H1 (cell line): ENCODE measurements at regions not wholly inside any gene's neighbourhood (a gene's known extent, or its start where the extent isn't known, plus 50 kb on each side); places are given as distances from the start of the nearest gene placed in this dataset.

Source experiments
- CTCF ChIA-PET: fragments of 300-600 bp; sonication (Branson Sonifier 250); formaldehyde crosslinking; loops from one replicate; lab custom pipeline; 2021; ENCODE audit not compliant: partially characterized antibody; lab: Charles Lee
- POLR2A ChIA-PET: fragments of 300-600 bp; sonication (Branson Sonifier 250); formaldehyde crosslinking; loops from one replicate; lab custom pipeline; 2021; ENCODE audit warnings: inconsistent platforms; ENCODE audit not compliant: partially characterized antibody; lab: Charles Lee
- DNase-seq, 2 experiments: peaks; one replicate each; pipeline versions ENCODE4 v3.0.0 to v3.0.0-alpha.2; 2010 to 2022; ENCODE audit warnings: low spot score in 2 of 2, low read depth in 1 of 2, mixed read lengths in 1 of 2
- FAIRE-seq: peaks from 2 replicates; lab custom pipeline; 2011; peaks lifted over from hg19 to GRCh38; lab: Jason Lieb, UNC
- H2AFZ ChIP-seq: 2 replicates; pipeline ENCODE4 v1.8.1; 2012; ENCODE audit warnings: low read length, inconsistent platforms
- H2AK5ac ChIP-seq: 2 replicates; pipeline ENCODE4 v1.6.1; 2013; ENCODE audit warnings: low read depth, low read length
- H2BK120ac ChIP-seq: replicated peaks from 2 replicates; pipeline ENCODE3; 2013; ENCODE audit warnings: low read depth, low read length, inconsistent platforms
- H2BK12ac ChIP-seq: 2 replicates; pipeline ENCODE4 v1.6.1; 2013; ENCODE audit warnings: low read depth, low read length
- H2BK15ac ChIP-seq: 2 replicates; pipeline ENCODE4 v1.6.1; 2013; ENCODE audit warnings: low read length
- H2BK20ac ChIP-seq: 2 replicates; pipeline ENCODE4 v1.6.1; 2013; ENCODE audit warnings: low read length
- H2BK5ac ChIP-seq: 2 replicates; pipeline ENCODE4 v1.6.1; 2013; ENCODE audit warnings: low read depth, low read length
- H3K14ac ChIP-seq: 2 replicates; pipeline ENCODE4 v1.6.1; 2013; ENCODE audit warnings: inconsistent platforms; ENCODE audit not compliant: insufficient read length
- H3K18ac ChIP-seq: 2 replicates; pipeline ENCODE4 v1.6.1; 2013; ENCODE audit warnings: low read length; ENCODE audit errors: extremely low read depth
- H3K23ac ChIP-seq: 2 replicates; pipeline ENCODE4 v1.6.1; 2013; ENCODE audit warnings: inconsistent platforms; ENCODE audit not compliant: insufficient read length
- H3K23me2 ChIP-seq: 2 replicates; pipeline ENCODE4 v1.6.1; 2013; ENCODE audit warnings: low read depth, low read length
- H3K27ac ChIP-seq: 2 replicates; pipeline ENCODE4 v1.6.1; 2011; ENCODE audit warnings: low read depth, low read length, inconsistent platforms
- H3K27me3 ChIP-seq, 4 experiments: replicated peaks in 1 of 4; 1 replicate in 1 of 4; 2 replicates in 3 of 4; pipeline versions ENCODE4 v1.6.1 to v1.8.1; 2011 to 2013; ENCODE audit warnings: low read length in 3 of 4, mild to moderate bottlenecking in 3 of 4, inconsistent platforms in 2 of 4, mixed read lengths in 2 of 4, moderate library complexity in 1 of 4; ENCODE audit not compliant: control insufficient read depth in 3 of 4, insufficient read depth in 3 of 4; ENCODE audit errors: extremely low read depth in 1 of 4
- H3K36me3 ChIP-seq, 4 experiments: 2 replicates each; pipeline versions ENCODE4 v1.6.1 to v1.8.1; 2011 to 2013; ENCODE audit warnings: mild to moderate bottlenecking in 4 of 4, low read length in 3 of 4, moderate library complexity in 2 of 4, control low read depth in 1 of 4, inconsistent platforms in 1 of 4; ENCODE audit not compliant: insufficient read depth in 4 of 4, control insufficient read depth in 2 of 4
- H3K4ac ChIP-seq: replicated peaks from 2 replicates; pipeline ENCODE3; 2013; ENCODE audit warnings: low read length, low read depth, mixed read lengths, inconsistent platforms; ENCODE audit not compliant: insufficient read length
- H3K4me1 ChIP-seq, 4 experiments: replicated peaks in 1 of 4; 1 replicate in 1 of 4; 2 replicates in 3 of 4; pipeline versions ENCODE4 v1.6.1 to v1.8.1; 2011 to 2013; ENCODE audit warnings: low read length in 3 of 4, inconsistent platforms in 2 of 4, mixed read lengths in 1 of 4; ENCODE audit not compliant: insufficient read depth in 4 of 4, control insufficient read depth in 3 of 4
- H3K4me2 ChIP-seq, 2 experiments: 2 replicates each; pipeline versions ENCODE4 v1.6.1 to v1.8.1; 2011 to 2013; ENCODE audit warnings: low read depth in 2 of 2, low read length in 2 of 2, control low read depth in 1 of 2, inconsistent platforms in 1 of 2, mild to moderate bottlenecking in 1 of 2; ENCODE audit not compliant: insufficient read depth in 1 of 2
- H3K4me3 ChIP-seq, 4 experiments: fragments of 200-600, 300-600 bp in 1 of 4; sonication (generic), shearing (Covaris generic), sonication (Bioruptor Twin) in 1 of 4; 2 replicates each; pipeline versions ENCODE4 v1.5.1 to v1.8.1; 2011 to 2016; ENCODE audit warnings: low read length in 4 of 4, low read depth in 3 of 4, control low read depth in 2 of 4, inconsistent platforms in 2 of 4, mild to moderate bottlenecking in 2 of 4, mixed read lengths in 1 of 4, moderate library complexity in 1 of 4; ENCODE audit not compliant: insufficient read depth in 2 of 4; ENCODE audit errors: extremely low read depth in 1 of 4
- H3K56ac ChIP-seq: replicated peaks from 2 replicates; pipeline ENCODE3; 2013; ENCODE audit warnings: low read depth, mild to moderate bottlenecking, mixed read lengths, low read length, inconsistent platforms; ENCODE audit not compliant: insufficient read length
- H3K79me1 ChIP-seq: 2 replicates; pipeline ENCODE4 v1.6.1; 2013; ENCODE audit warnings: low read depth, low read length, control low read depth
- H3K79me2 ChIP-seq, 2 experiments: 2 replicates each; pipeline versions ENCODE4 v1.6.1 to v1.8.1; 2012 to 2013; ENCODE audit warnings: low read length in 2 of 2, mild to moderate bottlenecking in 2 of 2, inconsistent platforms in 1 of 2; ENCODE audit not compliant: insufficient read depth in 2 of 2, control insufficient read depth in 1 of 2
- H3K9ac ChIP-seq, 4 experiments: replicated peaks in 1 of 4; 1 replicate in 1 of 4; 2 replicates in 3 of 4; pipeline versions ENCODE4 v1.6.1 to v1.8.1; 2011 to 2013; ENCODE audit warnings: low read depth in 3 of 4, low read length in 3 of 4, control low read depth in 2 of 4, mild to moderate bottlenecking in 2 of 4, moderate library complexity in 2 of 4, inconsistent platforms in 1 of 4; ENCODE audit errors: extremely low read depth in 1 of 4
- H3K9me3 ChIP-seq, 2 experiments: 2 replicates each; pipeline versions ENCODE4 v1.6.1 to v1.8.1; 2012 to 2013; ENCODE audit warnings: mild to moderate bottlenecking in 2 of 2, moderate library complexity in 2 of 2, control low read depth in 1 of 2, inconsistent platforms in 1 of 2, low read depth in 1 of 2, low read length in 1 of 2, mixed read lengths in 1 of 2; ENCODE audit not compliant: insufficient read depth in 2 of 2
- H4K20me1 ChIP-seq, 2 experiments: replicated peaks in 1 of 2; 2 replicates each; pipeline versions ENCODE3 to v1.8.1; 2011 to 2013; ENCODE audit warnings: inconsistent platforms in 2 of 2, low read length in 2 of 2, mild to moderate bottlenecking in 1 of 2; ENCODE audit not compliant: insufficient read depth in 2 of 2, control insufficient read depth in 1 of 2
- H4K5ac ChIP-seq: 2 replicates; pipeline ENCODE4 v1.6.1; 2013; ENCODE audit warnings: low read length, low read depth, mixed read lengths, inconsistent platforms; ENCODE audit not compliant: insufficient read length
- H4K8ac ChIP-seq: 2 replicates; pipeline ENCODE4 v1.8.0; 2013; ENCODE audit warnings: mild to moderate bottlenecking, moderate library complexity, low read length, inconsistent platforms; ENCODE audit not compliant: insufficient read depth; ENCODE audit errors: extremely low read depth
- H4K91ac ChIP-seq: replicated peaks from 2 replicates; pipeline ENCODE3; 2013; ENCODE audit warnings: low read length, mixed read lengths, inconsistent platforms; ENCODE audit not compliant: insufficient read length
- ASH2L ChIP-seq: fragments of 200-600, 300-600 bp; sonication (generic); IDR thresholded peaks from one replicate; pipeline ENCODE4 v1.7.1; 2017; ENCODE audit warnings: low read length
- BRCA1 ChIP-seq: IDR thresholded peaks from 2 replicates; pipeline ENCODE4 v1.6.1; 2012; ENCODE audit warnings: low read depth, low read length, improper control_type of control experiment
- CBX5 ChIP-seq: fragments of 300-800, 300-1000 bp; sonication (generic); IDR thresholded peaks from 2 replicates; pipeline ENCODE4 v1.7.1; 2016; ENCODE audit warnings: antibody characterized with exemption, low read length, low read depth
- CHD1 ChIP-seq: IDR thresholded peaks from 2 replicates; pipeline ENCODE4 v1.6.1; 2012; ENCODE audit warnings: low read depth, low read length, improper control_type of control experiment
- CHD2 ChIP-seq: IDR thresholded peaks from 2 replicates; pipeline ENCODE4 v1.6.1; 2012; ENCODE audit warnings: low read length, improper control_type of control experiment
- CREB1 ChIP-seq: IDR thresholded peaks from 2 replicates; pipeline ENCODE4 v1.6.1; 2012; ENCODE audit warnings: inconsistent platforms
- EGR1 ChIP-seq: IDR thresholded peaks from 2 replicates; pipeline ENCODE4 v1.6.1; 2011; ENCODE audit warnings: low read depth, low read length, borderline replicate concordance
- HDAC2 ChIP-seq, 2 experiments: fragments of 300-600 bp in 1 of 2; sonication (generic) in 1 of 2; IDR thresholded peaks; 2 replicates each; pipeline ENCODE4 v1.6.1; 2011 to 2012; ENCODE audit warnings: low read depth in 2 of 2, low read length in 2 of 2, mild to moderate bottlenecking in 2 of 2, moderate library complexity in 2 of 2, borderline replicate concordance in 1 of 2, inconsistent platforms in 1 of 2
- JUN ChIP-seq: IDR thresholded peaks from 2 replicates; pipeline ENCODE4 v1.6.1; 2011; ENCODE audit warnings: low read depth, mild to moderate bottlenecking, improper control_type of control experiment, low read length
- JUND ChIP-seq: IDR thresholded peaks from 2 replicates; pipeline ENCODE4 v1.6.1; 2011; ENCODE audit warnings: mild to moderate bottlenecking, improper control_type of control experiment, low read length
- KDM1A ChIP-seq: fragments of 200-600, 300-600 bp; sonication (generic); IDR thresholded peaks from 2 replicates; pipeline ENCODE4 v1.7.1; 2016; ENCODE audit warnings: mild to moderate bottlenecking, low read length, borderline replicate concordance
- MAX ChIP-seq: IDR thresholded peaks from 2 replicates; pipeline ENCODE4 v1.6.1; 2012; ENCODE audit warnings: inconsistent platforms
- PHF8 ChIP-seq: fragments of 200-600 bp; sonication (generic); conservative IDR thresholded peaks from 2 replicates; pipeline ENCODE4 v1.7.1; 2012; ENCODE audit warnings: low read depth, mild to moderate bottlenecking, inconsistent platforms, low read length, moderate library complexity
- POLR2A ChIP-seq, 2 experiments: IDR thresholded peaks; 1 replicate in 1 of 2; 2 replicates in 1 of 2; pipeline ENCODE4 v1.6.1; 2011; ENCODE audit warnings: low read depth in 2 of 2, low read length in 2 of 2, mild to moderate bottlenecking in 2 of 2; ENCODE audit errors: control extremely low read depth in 1 of 2
- POLR2AphosphoS5 ChIP-seq: IDR thresholded peaks from 2 replicates; pipeline ENCODE4 v1.6.1; 2011; ENCODE audit warnings: low read depth, low read length
- SIN3A ChIP-seq, 2 experiments: IDR thresholded peaks in 1 of 2; conservative IDR thresholded peaks in 1 of 2; 2 replicates each; pipeline ENCODE4 v1.6.1; 2011 to 2012; ENCODE audit warnings: low read length in 2 of 2, improper control_type of control experiment in 1 of 2, low read depth in 1 of 2, mild to moderate bottlenecking in 1 of 2
- WGBS, 2 experiments: shearing (Covaris generic) in 1 of 2; methylation state at CpG; one replicate each; pipeline versions ENCODE4 v1.1.6 to v1.1.7; 2013 to 2015; ENCODE audit warnings: low lambda C conversion rate in 2 of 2, mixed read lengths in 2 of 2, inconsistent platforms in 1 of 2, low coverage in 1 of 2, missing lambda C conversion rate in 1 of 2; ENCODE audit not compliant: insufficient replicate concordance in 2 of 2, insufficient coverage in 1 of 2, insufficient read length in 1 of 2; ENCODE audit errors: extremely low coverage in 1 of 2, missing lambda C conversion rate in 1 of 2; 5-methylcytosine and 5-hydroxymethylcytosine counted together

DNA sequence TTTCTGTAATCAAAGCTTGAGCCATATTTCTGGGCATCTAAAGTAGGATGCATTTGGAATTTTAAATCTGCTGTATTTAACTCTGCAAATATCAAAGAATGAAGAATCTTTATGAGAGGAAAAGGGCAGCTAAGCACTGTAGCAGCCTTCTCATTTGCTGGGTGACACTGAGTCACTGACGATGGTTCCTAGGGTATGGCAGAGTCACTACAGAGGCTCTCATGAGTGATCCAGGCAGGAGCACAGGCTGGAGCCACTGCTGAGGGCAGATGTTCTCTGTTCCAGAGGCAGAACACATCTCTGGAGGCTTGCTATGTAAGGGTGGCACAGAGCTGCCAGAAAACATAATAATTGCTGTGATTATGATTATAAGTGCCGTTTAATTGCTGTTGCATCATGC is 340.7 kb upstream of the HTR2A start:
- DNase-seq (no peak), FAIRE-seq (no peak)
- CTCF ChIA-PET = interaction anchor here (0.6 to 0.8 kb wide), 6 partner anchors 66 to 1410 kb away, joined by 3 to 6 read pairs (median 3); no protein-coding TSS in a partner anchor
- no peak overlapping the region for H3K4ac ChIP-seq
- H2BK12ac ChIP-seq = no peak overlapping the region
- no peaks in the 10 kb centered on the region for H3K9me3 ChIP-seq
- H4K8ac ChIP-seq = no peak overlapping the region
- H3K79me2 ChIP-seq = no peaks in the 10 kb centered on the region
- no peak overlapping the region for H2AK5ac ChIP-seq
- H2BK5ac ChIP-seq = no peak overlapping the region
- no peaks in the 10 kb centered on the region for H3K36me3 ChIP-seq
- no peak overlapping the region for H3K14ac ChIP-seq
- H2BK120ac ChIP-seq = no peak overlapping the region
- no peak overlapping the region for H3K4me3 ChIP-seq
- H2BK20ac ChIP-seq = no peak overlapping the region
- no peak overlapping the region for H2AFZ ChIP-seq
- no peaks in the 10 kb centered on the region; the same call in 1 of the 2 replicates for H3K23me2 ChIP-seq
- no peak overlapping the region for H3K9ac ChIP-seq
- no peaks in the 10 kb centered on the region for H3K4me1 ChIP-seq
- no peak overlapping the region for H4K5ac ChIP-seq
- H4K91ac ChIP-seq = no peak overlapping the region
- no peak overlapping the region for H3K4me2 ChIP-seq
- no peaks in the 10 kb centered on the region for H3K27me3 ChIP-seq
- no peak overlapping the region for H3K23ac ChIP-seq
- no peak overlapping the region for H3K27ac ChIP-seq
- no peaks in the 10 kb centered on the region for H4K20me1 ChIP-seq
- no peak overlapping the region for H3K56ac ChIP-seq
- POLR2A ChIA-PET = no interaction called here
- no peak overlapping the region for H3K18ac ChIP-seq
- H2BK15ac ChIP-seq = no peak overlapping the region
- WGBS, 2 experiments = 89% methylated on average over 2 of the region's 2 CpGs; no CpG with 5 or more reads in 1 of the 2 experiments
- H3K79me1 ChIP-seq = no peaks in the 10 kb centered on the region
- no peak for TF ChIP-seq HDAC2 (IDR thresholded peaks at IDR 0.05; ENCODE audit: borderline replicate concordance in 1 of 2, low read depth in 2 of 2, low read length in 2 of 2)
- no peak for TF ChIP-seq KDM1A
- no peak for TF ChIP-seq ASH2L
- no peak for TF ChIP-seq BRCA1
- no peak for TF ChIP-seq JUN
- no peak for TF ChIP-seq EGR1
- TF ChIP-seq PHF8 = no peak
- no peak for TF ChIP-seq SIN3A (conservative IDR thresholded peaks at IDR 0.05 in 1 of 2, IDR thresholded peaks at IDR 0.05 in 1 of 2; ENCODE audit: low read depth in 1 of 2, low read length in 2 of 2)
- TF ChIP-seq CBX5 = no peak
- TF ChIP-seq JUND = no peak
- no peak for TF ChIP-seq POLR2AphosphoS5
- TF ChIP-seq CREB1 = no peak
- no peak for TF ChIP-seq POLR2A (IDR thresholded peaks at IDR 0.05; ENCODE audit: control extremely low read depth in 1 of 2, low read depth in 2 of 2, low read length in 2 of 2)
- TF ChIP-seq MAX = no peak
- TF ChIP-seq CHD1 = no peak
- no peak for TF ChIP-seq CHD2
